GM21576 (cell line): ENCODE measurements at regions not wholly inside any gene's neighbourhood (a gene's known extent, or its start where the extent isn't known, plus 50 kb on each side); places are given as distances from the start of the nearest gene placed in this dataset.
A peak's percentile ranks its signal among the peaks of the same experiment; 100 is the strongest.

Experiments
- ATAC-seq: cut with Tn5 transposase; IDR thresholded peaks from one replicate; pipeline ENCODE4 v1.9.1; 2021; ENCODE audit warnings: mild to moderate bottlenecking, moderate library complexity; ENCODE audit not compliant: unreplicated experiment

DNA sequence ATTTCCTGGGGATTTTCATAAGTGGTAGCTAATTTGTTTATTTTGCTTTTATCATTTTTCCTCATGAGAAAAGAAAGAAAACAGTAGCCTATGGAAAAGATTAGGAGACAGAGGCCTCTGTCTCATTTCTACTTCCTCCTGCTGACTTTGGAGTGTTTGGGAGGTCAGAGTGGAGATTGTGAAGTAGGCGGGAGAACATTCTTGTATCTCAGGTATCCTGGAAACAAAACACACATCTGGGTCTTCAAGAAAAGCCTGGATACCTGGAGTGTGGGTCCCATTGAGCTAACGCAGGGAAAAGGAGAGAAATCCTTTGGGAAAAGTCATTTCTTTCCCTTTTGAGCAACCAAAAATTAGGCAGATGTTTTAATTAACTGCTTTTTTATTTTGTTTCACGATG lies 161.5 kb upstream of the DMAC1 start:
- no peak for ATAC-seq

DNA sequence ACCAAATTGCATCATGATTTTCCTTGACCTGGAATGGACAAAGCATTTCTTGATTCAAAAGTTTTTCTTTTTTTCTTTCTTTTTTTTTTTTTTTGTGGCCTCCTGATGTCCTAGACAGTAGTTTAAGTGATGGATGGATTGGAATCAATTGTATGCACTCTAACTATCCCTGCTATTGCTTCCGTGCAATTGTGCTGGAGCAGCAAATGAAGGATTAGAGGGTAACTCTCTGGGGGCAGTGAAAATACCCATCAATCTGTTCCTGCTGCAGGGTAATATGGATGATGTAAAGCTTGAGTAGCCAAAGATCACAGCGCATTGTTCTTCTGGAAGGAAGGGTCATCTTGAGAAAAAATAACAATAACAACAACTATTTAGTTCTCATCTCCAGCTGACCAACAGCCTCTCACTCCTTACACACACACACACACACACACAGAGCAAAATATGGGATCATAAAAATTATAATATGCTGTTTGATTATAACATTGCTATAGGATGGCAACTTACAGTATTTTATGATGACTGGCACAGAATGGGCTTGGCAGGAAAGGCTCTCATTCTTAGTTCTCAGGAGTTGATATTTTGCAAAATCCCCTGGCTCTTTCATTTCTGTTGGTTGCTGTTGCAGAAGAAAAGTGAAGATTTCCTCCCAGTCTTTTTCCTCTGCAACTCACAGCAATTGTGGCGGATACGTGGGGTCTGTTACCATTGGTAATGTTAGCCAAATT lies 160.9 kb upstream of the DMAC1 start:
- ATAC-seq = no peak

DNA sequence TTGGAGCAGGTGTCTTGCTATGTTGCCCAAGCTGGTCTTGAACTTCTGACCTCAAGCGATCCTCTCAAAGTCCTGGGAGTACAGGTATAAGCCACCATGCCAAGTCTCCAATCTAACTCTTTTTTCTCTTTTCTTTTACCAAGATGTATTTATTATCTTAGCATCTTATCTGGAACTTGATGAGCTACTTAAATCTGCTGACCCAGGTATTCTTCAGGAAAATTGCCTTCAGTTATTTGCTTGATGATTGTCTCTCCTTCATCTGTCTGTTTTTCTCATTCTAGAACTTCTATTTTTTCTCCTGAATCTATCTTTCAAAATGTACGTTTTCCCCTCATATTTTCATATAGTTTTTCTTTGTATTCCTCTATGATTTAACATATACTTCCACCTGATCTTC lies 158.2 kb upstream of the DMAC1 start:
- ATAC-seq = no peak

DNA sequence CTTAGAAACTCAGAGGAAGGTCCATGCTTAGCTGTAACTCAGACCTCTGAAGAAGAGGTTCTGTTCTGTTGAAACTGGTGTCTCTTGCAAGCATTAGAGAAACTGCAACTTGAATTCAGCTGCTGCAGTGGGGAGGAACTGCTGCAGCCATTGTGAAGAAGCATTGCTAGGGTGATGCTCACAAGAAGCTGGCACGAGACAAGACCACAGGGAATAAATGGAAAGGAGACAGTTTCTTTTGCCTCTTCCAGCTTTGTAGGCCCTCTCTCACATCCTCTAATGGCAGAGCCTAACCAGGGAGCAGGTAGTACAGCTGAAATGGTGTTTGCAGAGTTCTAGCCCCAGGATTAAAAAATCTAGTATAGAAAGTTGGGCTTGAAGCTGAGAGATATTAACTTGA lies 148.0 kb upstream of the DMAC1 start:
- no peak for ATAC-seq

- no peak for ATAC-seq
Observed at GRCh38 chr9:7946458-7946857, 146.9 kb upstream of the DMAC1 start.

DNA sequence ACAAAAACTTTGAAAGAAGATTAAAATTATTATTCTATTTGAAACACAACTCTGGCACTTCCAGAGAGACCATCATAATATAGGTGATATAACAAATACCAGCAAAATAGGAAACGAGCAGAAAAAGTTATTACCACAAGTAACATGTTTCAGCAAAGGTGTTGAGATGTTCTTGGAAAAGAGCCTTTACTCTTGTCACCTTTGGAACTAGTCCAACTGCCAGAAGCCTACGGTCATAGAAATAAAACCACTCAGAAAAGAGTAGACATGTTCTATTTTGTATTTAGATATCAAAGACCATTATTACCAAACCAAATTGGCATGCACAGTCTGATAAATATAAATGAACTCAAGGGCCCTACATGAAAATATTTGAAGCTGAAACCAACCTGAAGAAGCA lies 145.0 kb upstream of the DMAC1 start:
- no peak for ATAC-seq

GRCh38 chr9:7937761-7938491 lies 138.3 kb upstream of the DMAC1 start:
- no peak for ATAC-seq

DNA sequence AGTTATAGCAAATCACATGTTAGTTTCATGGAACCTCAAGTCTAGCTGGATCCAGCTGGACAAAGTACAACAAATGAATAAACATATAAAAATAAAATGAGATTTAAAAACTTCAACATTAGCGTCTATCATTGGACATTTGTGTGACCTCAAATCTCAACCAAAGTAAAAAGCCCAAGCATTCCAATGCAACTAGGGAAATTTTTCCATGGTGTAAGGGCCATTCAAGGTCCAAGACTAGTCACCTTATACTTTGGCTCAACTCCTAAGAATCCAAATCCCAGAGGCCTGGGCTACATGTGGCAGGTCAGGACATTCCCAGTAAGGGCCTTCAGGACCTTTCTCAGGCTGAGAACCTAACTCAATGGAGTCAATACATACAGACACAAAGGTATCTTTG lies 137.4 kb upstream of the DMAC1 start:
- no peak for ATAC-seq

DNA sequence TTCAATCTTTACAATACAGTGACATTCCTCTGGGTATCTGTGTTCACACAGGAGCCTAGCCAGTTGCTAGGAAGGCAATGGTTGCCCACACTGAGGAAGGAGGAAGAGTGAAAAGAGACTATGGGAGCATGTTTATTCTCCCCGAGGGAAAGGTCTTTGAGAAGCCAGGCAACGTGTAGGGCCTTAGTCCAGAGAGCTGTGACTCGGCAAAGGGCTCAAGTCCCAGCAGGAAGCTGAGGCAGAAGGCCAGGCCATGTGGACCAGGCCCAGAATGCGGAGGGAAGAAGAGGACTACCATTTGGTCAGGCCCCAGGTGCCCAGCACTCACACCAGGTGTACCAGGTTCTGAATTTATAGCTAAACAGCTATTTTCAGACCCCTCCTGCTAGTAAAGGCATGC lies 136.6 kb upstream of the DMAC1 start:
- ATAC-seq = peak; percentile 14

DNA sequence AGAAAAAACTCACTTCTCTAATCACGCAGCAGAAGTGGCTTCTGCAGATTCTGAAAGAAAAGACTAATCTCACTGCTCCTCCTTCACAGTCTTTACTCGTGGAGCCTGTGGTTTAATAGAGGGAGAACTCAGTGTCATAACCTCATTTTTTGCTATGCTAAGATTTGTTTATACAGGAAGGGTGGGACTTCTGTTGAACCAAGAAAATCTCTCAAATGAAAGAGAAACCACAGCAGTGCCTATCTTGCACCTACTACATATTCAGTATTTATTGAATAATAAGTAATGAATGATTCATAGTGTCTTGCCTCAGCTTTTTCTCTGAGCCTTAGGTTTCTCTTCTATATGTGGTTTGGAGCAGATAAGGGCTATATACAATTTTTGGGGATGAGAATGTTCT lies 136.1 kb upstream of the DMAC1 start:
- ATAC-seq = peak; percentile 75

- no peak for ATAC-seq
Observed at GRCh38 chr9:7932767-7933166, 133.2 kb upstream of the DMAC1 start.

DNA sequence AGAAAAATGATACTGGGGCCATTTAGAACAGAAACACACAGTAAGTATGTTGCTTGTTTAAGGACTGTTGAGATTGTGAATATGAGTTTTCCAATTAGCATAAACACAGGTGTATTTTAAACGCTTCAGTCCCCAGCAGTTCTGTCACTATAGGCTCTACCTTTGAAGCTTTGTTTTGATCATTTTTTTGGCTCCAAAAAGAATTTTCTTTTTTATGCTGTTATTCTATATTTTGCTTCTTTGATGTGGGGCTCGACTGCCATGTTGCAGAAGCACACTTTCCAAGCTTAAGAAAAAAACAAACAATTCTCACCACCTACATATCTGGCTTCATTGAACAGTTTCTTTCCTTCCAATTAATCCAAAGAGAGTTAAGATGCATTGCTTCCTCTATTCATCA lies 131.0 kb upstream of the DMAC1 start:
- ATAC-seq = no peak

- no peak for ATAC-seq
Observed at GRCh38 chr9:7921545-7922197, 122.1 kb upstream of the DMAC1 start.

- ATAC-seq = no peak
Observed at GRCh38 chr9:7912037-7912535, 112.5 kb upstream of the DMAC1 start.

DNA sequence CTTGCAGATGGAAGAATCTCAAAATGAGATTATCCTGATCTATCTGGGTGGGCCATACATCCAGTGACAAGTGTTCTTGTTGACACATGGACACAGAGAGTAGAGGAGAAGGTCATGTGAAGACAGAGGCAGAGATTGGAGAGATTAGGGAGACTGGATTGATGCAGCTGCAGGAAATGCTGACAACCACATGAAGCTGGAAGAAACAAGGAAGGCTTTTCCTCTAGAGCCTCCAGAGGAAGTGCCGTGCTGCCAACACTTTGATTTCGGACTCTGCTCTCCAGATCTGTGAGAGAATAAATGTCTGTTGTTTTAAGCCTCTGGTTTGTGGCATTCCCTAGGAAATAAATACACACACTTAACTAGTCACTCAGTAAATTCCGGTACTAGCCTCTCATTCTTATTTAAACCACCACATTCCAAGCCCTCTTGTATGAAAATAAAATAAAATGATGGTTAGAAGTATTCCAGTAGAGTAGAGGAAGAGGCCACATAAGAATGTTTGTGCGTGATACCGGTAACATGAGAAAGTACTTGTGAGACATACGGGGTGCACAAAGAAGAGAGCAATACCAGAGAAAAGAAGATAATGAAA lies 110.9 kb upstream of the DMAC1 start:
- no peak for ATAC-seq

- ATAC-seq = no peak
Observed at GRCh38 chr9:7909537-7909936, 110.0 kb upstream of the DMAC1 start.

DNA sequence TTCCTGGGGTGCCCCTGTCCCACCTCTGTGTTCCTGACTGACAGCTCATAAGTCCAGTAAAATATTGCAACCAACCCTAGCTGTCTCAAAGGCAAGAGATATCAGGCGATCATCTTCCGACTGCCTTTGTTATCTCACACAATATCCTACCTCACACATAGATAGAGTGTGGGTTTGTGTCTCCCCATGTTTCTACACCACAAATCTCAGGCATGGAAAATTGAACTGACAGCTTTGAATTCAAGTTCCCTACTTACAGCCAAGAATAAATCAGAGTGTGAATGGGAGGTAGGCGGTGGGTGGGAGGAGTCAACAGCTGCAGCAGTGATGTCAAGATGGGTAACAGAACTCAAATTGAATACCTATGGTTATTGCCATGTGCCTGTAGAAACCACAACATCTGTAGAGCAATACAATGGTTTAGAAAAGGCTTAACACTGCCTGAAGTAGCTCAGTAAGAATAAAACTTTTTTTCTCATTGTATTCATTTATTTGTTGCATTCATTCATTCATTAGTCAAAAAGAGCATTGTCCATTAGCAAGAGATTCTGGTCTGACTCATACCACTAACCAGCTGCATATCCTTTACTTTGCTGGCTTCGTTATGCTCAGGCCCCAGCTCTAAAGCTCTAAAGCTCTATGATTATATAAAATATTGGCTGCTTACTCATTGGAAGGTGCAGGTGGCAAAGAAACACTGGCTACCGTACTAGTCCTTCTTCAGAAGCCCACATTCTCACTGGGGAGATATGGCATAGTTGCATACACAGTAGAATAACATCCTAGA lies 108.2 kb upstream of the DMAC1 start:
- ATAC-seq = no peak

GRCh38 chr9:7906783-7907550 lies 107.4 kb upstream of the DMAC1 start:
- no peak for ATAC-seq

- no peak for ATAC-seq
Observed at GRCh38 chr9:7901621-7902020, 102.0 kb upstream of the DMAC1 start.

DNA sequence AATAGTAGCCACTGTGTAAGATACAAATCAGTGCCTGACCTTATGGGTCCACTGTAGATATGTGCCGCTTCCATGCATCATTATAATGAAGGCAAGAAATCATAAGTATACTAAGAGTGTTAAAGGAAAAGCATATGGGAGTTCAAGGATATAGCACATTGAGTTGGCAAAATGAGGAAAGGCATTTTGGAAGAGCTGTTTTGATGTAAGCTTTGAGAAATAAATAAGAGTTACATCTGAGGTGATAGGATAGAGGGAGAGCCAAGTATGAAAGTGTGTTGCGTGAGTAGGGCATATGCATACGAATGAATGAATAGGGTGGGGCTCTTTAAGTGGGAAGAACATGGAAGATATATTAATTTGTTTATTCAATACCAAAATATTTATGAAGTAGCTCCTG lies 101.0 kb upstream of the DMAC1 start:
- no peak for ATAC-seq
